Testis (tissue), 2 donors: ENCODE measurements at regions not wholly inside any gene's neighbourhood (a gene's known extent, or its start where the extent isn't known, plus 50 kb on each side); places are given as distances from the start of the nearest gene placed in this dataset.

Source experiments
- DNase-seq: peaks from one replicate; pipeline ENCODE4 v3.0.0-alpha.2; 2019
- H3K27ac ChIP-seq, 2 donors: fragments of 200-600 bp; sonication (generic); one replicate each; pipeline ENCODE4 v1.5.1; 2019
- H3K27me3 ChIP-seq: fragments of 200-600 bp; sonication (generic); one replicate; pipeline ENCODE4 v1.5.1; 2019
- H3K36me3 ChIP-seq: fragments of 200-600 bp; sonication (generic); one replicate; pipeline ENCODE4 v1.5.1; 2017; ENCODE audit warnings: low read depth; ENCODE audit errors: missing control alignments
- H3K4me1 ChIP-seq: fragments of 200-600 bp; sonication (generic); one replicate; pipeline ENCODE4 v1.5.1; 2019
- H3K4me3 ChIP-seq, 2 donors: fragments of 200-600 bp; sonication (generic); one replicate each; pipeline ENCODE4 v1.5.1; 2017 to 2019
- H3K9me3 ChIP-seq: fragments of 200-600 bp; sonication (generic); one replicate; pipeline ENCODE4 v1.5.1; 2017
- CTCF ChIP-seq, 3 experiments: fragments of 450-650 bp in 2 of 3; fragments of 200-600 bp in 1 of 3; sonication (generic) in 1 of 3; IDR thresholded peaks; one replicate each; pipeline ENCODE4 v1.5.1; 2016 to 2019; ENCODE audit warnings: antibody characterized with exemption in 3 of 3, mild to moderate bottlenecking in 2 of 3, moderate library complexity in 1 of 3
- POLR2A ChIP-seq: fragments of 450-650 bp; IDR thresholded peaks from one replicate; pipeline ENCODE4 v1.6.1; 2017; ENCODE audit warnings: antibody characterized with exemption, mild to moderate bottlenecking, moderate library complexity
- WGBS, 2 donors: methylation state at CpG; one replicate each; pipeline ENCODE4 v1.1.5; 2018; 5-methylcytosine and 5-hydroxymethylcytosine counted together
- intact Hi-C: fragments of 100-400 bp; cut with DNase I; formaldehyde crosslinking; loops from one replicate; pipeline ENCODE4 v1.15.1; 2023; ENCODE audit warnings: low total_unique reads

DNA sequence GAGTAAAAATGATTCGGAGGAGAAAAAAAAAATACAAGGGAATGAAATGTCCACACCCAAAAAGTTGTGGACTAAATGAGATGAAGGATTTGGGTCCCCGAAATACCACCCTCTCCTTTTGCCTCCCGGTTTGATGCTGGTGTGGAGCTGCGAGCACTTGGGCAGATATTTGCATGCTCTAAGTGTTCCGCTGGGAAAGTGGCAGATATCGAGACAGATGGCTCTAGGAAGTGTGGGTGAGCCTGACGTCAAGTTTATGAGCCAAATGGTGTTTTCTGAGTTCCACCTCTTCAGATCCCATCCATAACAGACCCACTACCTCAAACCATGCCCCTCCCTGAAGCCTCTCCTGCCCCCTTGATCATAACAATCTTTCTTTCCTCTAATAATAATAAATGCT lies 228.6 kb downstream of the QDPR start:
- intact Hi-C loops: no loop called here
- DNase-seq: no peak
- TF ChIP-seq CTCF (IDR thresholded peaks at IDR 0.05) (no peak), POLR2A (no peak)
- Histone ChIP-seq H3K4me1 (peaks cover 13% of the 10 kb centered on the region), H3K36me3 (no peaks in the 10 kb centered on the region), H3K27ac (no peak overlapping the region), H3K9me3 (no peaks in the 10 kb centered on the region), H3K27me3 (no peaks in the 10 kb centered on the region), H3K4me3 (no peak overlapping the region)
- 89 to 92% methylated on average over 7 of the region's 7 CpGs for WGBS, 2 donors

GRCh38 chr4:17280261-17281018 lies 231.4 kb downstream of the QDPR start:
- no peak for DNase-seq
- Histone ChIP-seq H3K27me3 (no peaks in the 10 kb centered on the region), H3K36me3 (no peaks in the 10 kb centered on the region), H3K4me1 (peaks cover 18% of the 10 kb centered on the region), H3K27ac (no peak overlapping the region), H3K9me3 (no peaks in the 10 kb centered on the region), H3K4me3 (no peak overlapping the region)
- intact Hi-C loops: no loop called here
- TF ChIP-seq CTCF (IDR thresholded peaks at IDR 0.05): no peak
- TF ChIP-seq POLR2A: no peak
- WGBS, 2 donors: 87 to 93% methylated on average over 6 of the region's 6 CpGs

DNA sequence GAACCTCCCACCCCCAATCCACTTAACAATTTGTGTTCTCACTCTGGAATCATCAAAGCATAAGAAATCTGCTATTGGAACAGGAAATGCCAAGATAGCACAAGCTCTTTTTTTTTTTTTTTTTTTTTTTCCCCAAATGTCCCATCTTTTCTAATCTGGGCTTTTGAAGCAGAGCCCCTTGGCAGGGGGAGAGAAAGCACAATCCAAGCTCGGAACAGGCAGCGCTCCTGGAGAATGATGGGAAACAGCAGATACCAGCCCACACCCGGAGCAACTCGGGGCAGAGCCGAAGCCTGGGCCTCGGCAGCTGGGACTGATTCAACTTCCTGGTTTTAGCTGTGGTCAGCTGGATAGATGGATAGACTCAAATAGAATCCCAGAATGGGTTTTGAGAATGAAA lies 235.1 kb downstream of the QDPR start:
- Histone ChIP-seq H3K9me3 (no peaks in the 10 kb centered on the region), H3K36me3 (no peaks in the 10 kb centered on the region), H3K4me1 (peaks cover 20% of the 10 kb centered on the region), H3K27ac (peak overlapping the region in 1 of 2 donors; percentile 44), H3K4me3 (no peak overlapping the region), H3K27me3 (no peaks in the 10 kb centered on the region)
- DNase-seq: peak; percentile 40
- TF ChIP-seq CTCF (IDR thresholded peaks at IDR 0.05): no peak
- no peak for TF ChIP-seq POLR2A
- 25 to 39% methylated on average over 6 of the region's 6 CpGs for WGBS, 2 donors
- intact Hi-C loops: no loop called here

- TF ChIP-seq POLR2A (no peak), CTCF (IDR thresholded peaks at IDR 0.05) (no peak)
- Histone ChIP-seq H3K4me3 (no peak overlapping the region), H3K36me3 (no peaks in the 10 kb centered on the region), H3K27ac (no peak overlapping the region), H3K9me3 (no peaks in the 10 kb centered on the region), H3K27me3 (no peaks in the 10 kb centered on the region), H3K4me1 (peaks cover 20% of the 10 kb centered on the region)
- WGBS, 2 donors: 53 to 62% methylated on average over 3 of the region's 3 CpGs
- no peak for DNase-seq
- intact Hi-C loops: no loop called here
Measured at GRCh38 chr4:17275836-17276235, 236.1 kb downstream of the QDPR start.

DNA sequence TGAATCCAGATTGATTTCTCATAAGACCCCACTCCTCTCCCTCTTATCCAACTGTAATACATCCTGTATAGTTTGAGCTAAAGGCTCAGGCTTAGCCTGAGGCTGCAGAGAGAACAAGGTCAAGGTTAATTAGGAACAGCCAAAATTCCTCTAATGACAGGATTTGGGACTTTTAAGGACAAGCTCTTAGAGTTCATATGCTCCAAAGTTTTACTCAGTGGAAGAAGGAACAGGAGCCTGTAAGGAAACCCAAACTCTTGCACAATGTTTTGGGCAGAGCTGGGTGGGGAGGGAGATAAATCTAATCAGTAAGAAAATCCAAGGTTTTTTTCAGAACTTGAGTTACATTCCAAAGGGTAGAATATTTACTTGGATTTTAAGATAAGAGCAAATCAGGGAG lies 238.8 kb downstream of the QDPR start:
- H3K36me3 ChIP-seq: no peaks in the 10 kb centered on the region
- H3K4me1 ChIP-seq: peaks cover 20% of the 10 kb centered on the region
- TF ChIP-seq POLR2A (no peak), CTCF (IDR thresholded peaks at IDR 0.05) (no peak)
- H3K4me3 ChIP-seq: no peak overlapping the region
- no peaks in the 10 kb centered on the region for H3K27me3 ChIP-seq
- intact Hi-C loops: no loop called here
- H3K27ac ChIP-seq: no peak overlapping the region
- no peaks in the 10 kb centered on the region for H3K9me3 ChIP-seq
- no peak for DNase-seq
